Tibial nerve (tissue), 4 donors: ENCODE measurements at regions not wholly inside any gene's neighbourhood (a gene's known extent, or its start where the extent isn't known, plus 50 kb on each side); places are given as distances from the start of the nearest gene placed in this dataset.
"Not testable (repeated sequence)": the region's sequence is repeated elsewhere in the genome, so short reads cannot be mapped to it uniquely, and the experiment has no call there.

Experiments
- DNase-seq, 2 donors: peaks; one replicate each; pipeline ENCODE4 v3.0.0-alpha.2; 2019; ENCODE audit warnings: low spot score in 2 of 2
- H3K27ac ChIP-seq, 4 donors: fragments of 200-600 bp; sonication (generic) in 3 of 4; one replicate each; pipeline ENCODE4 v1.5.1; 2017 to 2019; ENCODE audit warnings: mild to moderate bottlenecking in 1 of 4
- H3K27me3 ChIP-seq, 2 donors: fragments of 200-600 bp; sonication (generic) in 1 of 2; one replicate each; pipeline versions ENCODE4 v1.5.1 to v1.6.0; 2017 to 2019
- H3K36me3 ChIP-seq, 3 donors: fragments of 200-600 bp; sonication (generic); one replicate each; pipeline ENCODE4 v1.5.1; 2018 to 2019
- H3K4me1 ChIP-seq, 4 donors: fragments of 200-600 bp; sonication (generic) in 3 of 4; one replicate each; pipeline ENCODE4 v1.5.1; 2017 to 2019
- H3K4me3 ChIP-seq, 4 donors: fragments of 200-600 bp; sonication (generic) in 3 of 4; one replicate each; pipeline ENCODE4 v1.5.1; 2017 to 2019; ENCODE audit warnings: mild to moderate bottlenecking in 1 of 4, moderate library complexity in 1 of 4
- H3K9me3 ChIP-seq, 4 donors: fragments of 200-600 bp; sonication (generic) in 3 of 4; one replicate each; pipeline ENCODE4 v1.5.1; 2017 to 2019
- CTCF ChIP-seq, 5 experiments: fragments of 200-600 bp in 3 of 5; fragments of 450-650 bp in 2 of 5; sonication (generic) in 3 of 5; IDR thresholded peaks; one replicate each; pipeline ENCODE4 v1.5.1; 2016 to 2019; ENCODE audit warnings: antibody characterized with exemption in 5 of 5, mild to moderate bottlenecking in 3 of 5, moderate library complexity in 2 of 5
- EP300 ChIP-seq, 2 donors: sonication (generic); formaldehyde crosslinking; IDR thresholded peaks; one replicate each; pipeline ENCODE4 v1.6.1; 2017; ENCODE audit warnings: antibody characterized with exemption in 2 of 2, mild to moderate bottlenecking in 1 of 2
- POLR2A ChIP-seq, 2 donors: fragments of 450-650 bp; IDR thresholded peaks; one replicate each; pipeline ENCODE4 v1.6.1; 2017; ENCODE audit warnings: antibody characterized with exemption in 2 of 2, mild to moderate bottlenecking in 2 of 2, moderate library complexity in 2 of 2
- WGBS, 2 donors: methylation state at CpG; one replicate each; pipeline ENCODE4 v1.1.5; 2018; 5-methylcytosine and 5-hydroxymethylcytosine counted together

GRCh38 chr13:90591927-90592268 is 755.6 kb upstream of the MIR17HG start:
- Histone ChIP-seq H3K4me1 (no peaks in the 10 kb centered on the region), H3K9me3 (peaks cover 0 to 9% (median 2%) of the 10 kb centered on the region in 4 donors), H3K27ac (no peak overlapping the region), H3K27me3 (no peaks in the 10 kb centered on the region), H3K4me3 (no peak overlapping the region), H3K36me3 (no peaks in the 10 kb centered on the region)
- 63% methylated on average over 2 of the region's 2 CpGs for WGBS, 2 donors
- DNase-seq, result no peak
- TF ChIP-seq EP300 (IDR thresholded peaks at IDR 0.05), result no peak
- TF ChIP-seq CTCF (IDR thresholded peaks at IDR 0.05), result no peak
- no peak for TF ChIP-seq POLR2A (IDR thresholded peaks at IDR 0.05)

- 89 to 90% methylated on average over 1 of the region's 1 CpG for WGBS, 2 donors
- H3K4me1 ChIP-seq, result no peaks in the 10 kb centered on the region
- H3K9me3 ChIP-seq, result peaks cover 0 to 9% (median 2%) of the 10 kb centered on the region in 4 donors
- no peak overlapping the region for H3K4me3 ChIP-seq
- no peaks in the 10 kb centered on the region for H3K36me3 ChIP-seq
- H3K27me3 ChIP-seq, result no peaks in the 10 kb centered on the region
- TF ChIP-seq EP300 (IDR thresholded peaks at IDR 0.05) (no peak), CTCF (IDR thresholded peaks at IDR 0.05) (no peak), POLR2A (IDR thresholded peaks at IDR 0.05) (no peak)
- no peak for DNase-seq
- no peak overlapping the region for H3K27ac ChIP-seq
Measured at GRCh38 chr13:90592943-90593342, 754.5 kb upstream of the MIR17HG start.

GRCh38 chr13:90594681-90595080 is 752.8 kb upstream of the MIR17HG start:
- peaks cover 0 to 9% (median 2%) of the 10 kb centered on the region in 4 donors for H3K9me3 ChIP-seq
- no peaks in the 10 kb centered on the region for H3K27me3 ChIP-seq
- no peak overlapping the region for H3K4me3 ChIP-seq
- H3K36me3 ChIP-seq, result no peaks in the 10 kb centered on the region
- peaks cover 0 to 3% (median 0%) of the 10 kb centered on the region in 4 donors for H3K4me1 ChIP-seq
- TF ChIP-seq CTCF (IDR thresholded peaks at IDR 0.05), result no peak
- TF ChIP-seq EP300 (IDR thresholded peaks at IDR 0.05), result no peak
- no peak for TF ChIP-seq POLR2A (IDR thresholded peaks at IDR 0.05)
- WGBS, 2 donors, result 95 to 97% methylated on average over 1 of the region's 1 CpG
- DNase-seq, result no peak
- no peak overlapping the region for H3K27ac ChIP-seq

- Histone ChIP-seq H3K27ac (no peak overlapping the region), H3K36me3 (no peaks in the 10 kb centered on the region), H3K4me3 (no peak overlapping the region), H3K27me3 (no peaks in the 10 kb centered on the region), H3K4me1 (no peaks in the 10 kb centered on the region), H3K9me3 (no peaks in the 10 kb centered on the region)
- DNase-seq, result no peak
- WGBS, 2 donors, result 95 to 98% methylated on average over 1 of the region's 1 CpG
- TF ChIP-seq CTCF (IDR thresholded peaks at IDR 0.05), result no peak
- TF ChIP-seq EP300 (IDR thresholded peaks at IDR 0.05), result no peak
- no peak for TF ChIP-seq POLR2A (IDR thresholded peaks at IDR 0.05)
Measured at GRCh38 chr13:90605664-90606063, 741.8 kb upstream of the MIR17HG start.

- H3K27ac ChIP-seq, H3K36me3 ChIP-seq, H3K27me3 ChIP-seq, H3K4me1 ChIP-seq, H3K4me3 ChIP-seq, DNase-seq, H3K9me3 ChIP-seq: not testable (repeated sequence)
- WGBS, 2 donors, result 86 to 92% methylated on average over 6 of the region's 6 CpGs
Measured at GRCh38 chr13:90606921-90607320, 740.6 kb upstream of the MIR17HG start.

- H3K27me3 ChIP-seq, result no peaks in the 10 kb centered on the region
- 85 to 93% methylated on average over 2 of the region's 2 CpGs for WGBS, 2 donors
- no peak overlapping the region for H3K4me3 ChIP-seq
- peaks cover 0 to 2% (median 0%) of the 10 kb centered on the region in 4 donors for H3K9me3 ChIP-seq
- no peak for TF ChIP-seq POLR2A (IDR thresholded peaks at IDR 0.05)
- no peak for TF ChIP-seq CTCF (IDR thresholded peaks at IDR 0.05)
- no peak for TF ChIP-seq EP300 (IDR thresholded peaks at IDR 0.05)
- H3K4me1 ChIP-seq, result no peaks in the 10 kb centered on the region
- H3K36me3 ChIP-seq, result no peaks in the 10 kb centered on the region
- no peak overlapping the region for H3K27ac ChIP-seq
- DNase-seq, result no peak
Measured at GRCh38 chr13:90612391-90612790, 735.1 kb upstream of the MIR17HG start.
